GM21360 (cell line): ENCODE measurements at regions not wholly inside any gene's neighbourhood (a gene's known extent, or its start where the extent isn't known, plus 50 kb on each side); places are given as distances from the start of the nearest gene placed in this dataset.
"Not testable (repeated sequence)": the region's sequence is repeated elsewhere in the genome, so short reads cannot be mapped to it uniquely, and the experiment has no call there.

Source experiments
- ATAC-seq: cut with Tn5 transposase; IDR thresholded peaks from one replicate; pipeline ENCODE4 v1.9.1; 2021; ENCODE audit warnings: mild to moderate bottlenecking, moderate library complexity; ENCODE audit not compliant: unreplicated experiment

GRCh38 chr2:31813016-31813415, 197.8 kb downstream of the MEMO1 start:
- ATAC-seq: no peak

- peak; percentile 99 for ATAC-seq
These were observed 198.6 kb downstream of the MEMO1 start for GRCh38 chr2:31812051-31812798.

- no peak for ATAC-seq
These were observed 199.3 kb downstream of the MEMO1 start for GRCh38 chr2:31811482-31811881.

GRCh38 chr2:31810200-31810917, 200.4 kb downstream of the MEMO1 start:
- ATAC-seq: no peak

- ATAC-seq: no peak
These were observed 205.1 kb downstream of the MEMO1 start for GRCh38 chr2:31805688-31806087.

DNA sequence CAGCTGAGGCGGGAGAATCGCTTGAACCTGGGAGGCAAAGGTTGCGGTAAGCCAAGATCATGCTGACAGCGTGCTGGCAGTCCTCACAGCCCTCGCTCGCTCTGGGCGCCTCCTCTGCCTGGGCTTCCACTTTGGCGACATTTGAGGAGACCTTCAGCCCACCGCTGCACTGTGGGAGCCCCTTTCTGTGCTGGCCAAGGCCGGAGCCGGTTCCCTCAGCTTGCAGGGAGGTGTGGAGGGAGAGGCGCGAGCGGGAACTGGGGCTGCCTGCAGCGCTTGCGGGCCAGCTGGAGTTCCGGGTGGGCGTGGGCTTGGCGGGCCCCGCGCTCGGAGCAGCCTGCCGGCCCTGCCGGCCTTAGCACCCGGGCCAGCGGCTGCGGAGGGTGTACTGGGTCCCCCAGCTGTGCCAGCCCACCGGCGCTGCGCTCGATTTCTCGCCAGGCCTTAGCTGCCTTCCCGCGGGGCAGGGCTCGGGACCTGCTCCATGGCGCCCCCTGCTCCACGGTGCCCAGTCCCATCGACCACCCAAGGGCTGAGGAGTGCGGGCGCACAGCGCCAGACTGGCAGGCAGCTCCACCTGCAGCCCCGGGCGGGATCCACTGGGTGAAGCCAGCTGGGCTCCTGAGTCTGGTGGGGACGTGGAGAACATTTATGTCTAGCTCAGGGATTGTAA, 207.2 kb downstream of the MEMO1 start:
- not testable (repeated sequence) for ATAC-seq

GRCh38 chr2:31802711-31803110, 208.1 kb downstream of the MEMO1 start:
- ATAC-seq: no peak

- ATAC-seq: not testable (repeated sequence)
These were observed 211.5 kb downstream of the MEMO1 start for GRCh38 chr2:31799282-31799681.

- ATAC-seq: no peak
These were observed 207.5 kb upstream of the SRD5A2 start for GRCh38 chr2:31788273-31788672.

- no peak for ATAC-seq
These were observed 205.1 kb upstream of the SRD5A2 start for GRCh38 chr2:31785876-31786275.

DNA sequence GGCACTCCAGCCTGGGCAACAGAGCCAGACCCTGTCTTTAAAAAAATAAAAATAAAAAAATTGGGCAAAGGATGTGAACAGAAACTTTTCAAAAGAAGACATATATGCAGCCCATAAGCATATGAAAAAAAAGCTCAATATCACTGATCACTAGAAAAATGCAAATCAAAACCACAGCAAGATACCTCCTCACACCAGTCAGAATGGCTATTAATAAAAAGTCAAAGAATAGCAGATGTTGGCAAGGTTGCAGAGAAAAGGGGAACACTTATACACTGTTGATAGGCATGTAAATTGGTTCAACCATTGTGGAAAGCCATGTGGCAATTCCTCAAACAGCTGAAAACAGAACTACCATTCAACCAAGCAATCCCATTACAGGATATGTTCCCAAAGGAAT, 204.1 kb upstream of the SRD5A2 start:
- no peak for ATAC-seq

DNA sequence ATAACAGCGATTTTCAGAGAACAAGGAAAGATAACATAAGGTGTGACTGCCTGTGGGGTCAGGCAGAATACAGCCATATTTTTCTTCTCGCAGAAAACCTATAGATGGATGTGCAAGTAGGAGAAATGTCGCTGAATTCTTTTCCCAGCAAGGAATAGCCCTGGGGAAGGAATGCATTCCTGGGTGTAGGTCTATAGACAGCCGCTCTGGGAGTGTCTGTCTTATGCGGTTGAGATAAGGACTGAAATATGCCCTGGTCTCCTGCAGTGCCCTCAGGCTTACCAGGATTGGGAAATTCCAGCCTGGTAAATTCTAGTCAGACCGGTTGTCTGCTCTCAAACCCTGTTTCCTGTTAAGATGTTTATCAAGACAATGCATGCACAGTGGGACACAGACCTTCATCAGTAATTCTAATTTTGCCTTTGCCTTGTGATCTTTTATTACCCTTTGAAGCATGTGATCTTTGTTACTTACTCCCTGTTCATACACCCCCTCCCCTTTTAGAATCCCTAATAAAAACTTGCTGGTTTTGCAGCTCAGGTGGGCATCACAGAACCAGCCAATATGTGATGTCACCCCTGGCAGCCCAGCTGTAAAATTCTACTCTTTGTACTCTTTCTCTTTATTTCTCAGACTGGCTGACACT, 202.8 kb upstream of the SRD5A2 start:
- not testable (repeated sequence) for ATAC-seq

DNA sequence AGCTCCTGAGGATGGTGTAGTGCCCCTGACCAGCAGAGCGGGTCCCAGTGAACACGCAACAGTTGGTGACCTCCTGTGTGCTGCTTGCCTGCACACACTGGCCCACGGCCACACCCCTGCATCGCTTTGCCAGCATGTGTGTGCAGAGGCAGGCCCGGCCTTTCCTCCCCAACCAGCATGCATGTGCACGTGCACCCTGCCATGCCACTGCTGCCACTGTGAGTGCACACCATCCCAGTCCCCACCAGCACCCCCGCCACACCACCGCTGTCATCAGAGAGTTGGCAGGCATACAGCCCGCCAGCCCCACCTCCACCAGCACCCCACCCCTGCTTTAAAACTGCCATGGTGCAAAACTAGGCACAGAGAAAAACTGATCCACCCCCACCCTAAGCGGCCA, 197.4 kb upstream of the SRD5A2 start:
- ATAC-seq: no peak

DNA sequence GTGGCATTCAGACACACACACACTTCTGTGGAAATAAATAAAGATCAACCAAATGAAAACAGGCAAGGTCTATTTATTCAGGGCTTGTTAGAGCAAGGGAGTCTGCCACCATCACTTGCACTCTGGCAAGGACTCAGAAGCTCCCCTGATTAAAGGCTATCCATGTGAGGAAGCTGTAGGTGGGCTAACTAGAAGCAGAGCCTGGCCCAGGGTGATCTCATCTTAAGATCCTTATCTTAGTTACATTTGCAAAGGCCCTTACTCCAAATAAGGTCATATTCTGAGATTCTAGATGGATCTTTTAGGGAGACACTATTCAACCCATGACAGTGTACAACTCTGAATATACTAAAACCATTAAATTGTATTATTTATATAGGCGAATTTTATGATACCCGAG, 190.0 kb upstream of the SRD5A2 start:
- no peak for ATAC-seq

DNA sequence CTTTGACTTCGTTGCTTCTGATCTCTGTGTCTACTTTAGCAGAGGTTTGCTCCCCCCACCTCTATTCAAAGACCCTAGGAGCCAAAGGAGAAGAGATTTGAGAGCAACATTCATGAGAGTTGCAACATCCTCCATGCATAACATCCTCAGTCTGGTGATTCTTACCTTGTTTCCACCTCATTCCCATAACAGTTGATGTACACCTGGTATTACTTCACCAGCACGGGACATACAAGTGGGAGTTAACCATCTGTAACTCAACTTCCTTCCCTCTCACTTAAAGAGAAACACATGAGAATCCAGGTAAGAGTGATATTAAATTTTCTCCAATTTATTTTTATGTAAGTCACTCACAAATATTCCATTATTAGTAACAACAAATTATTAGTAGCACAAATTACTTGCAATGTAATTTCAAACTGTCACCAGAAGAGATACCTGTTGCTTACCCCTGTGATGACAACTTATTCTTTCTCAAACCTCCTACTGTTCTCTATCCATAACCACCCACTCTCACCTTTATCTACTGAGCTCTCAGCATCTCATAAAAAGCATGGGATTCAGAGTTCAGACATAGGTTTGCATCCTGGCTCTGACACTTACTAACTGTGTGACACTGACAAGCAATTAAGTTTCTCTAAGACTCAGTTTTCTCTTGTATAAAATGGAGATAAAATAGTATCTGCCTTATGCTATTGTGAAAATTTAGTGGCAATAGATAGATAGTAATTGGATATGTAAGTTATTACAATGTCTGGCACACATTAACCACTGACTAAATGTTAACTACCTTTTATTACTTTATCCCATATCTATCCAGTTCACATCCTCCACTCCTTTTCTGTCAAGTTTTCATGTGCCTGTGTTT, 184.6 kb upstream of the SRD5A2 start:
- ATAC-seq: no peak

DNA sequence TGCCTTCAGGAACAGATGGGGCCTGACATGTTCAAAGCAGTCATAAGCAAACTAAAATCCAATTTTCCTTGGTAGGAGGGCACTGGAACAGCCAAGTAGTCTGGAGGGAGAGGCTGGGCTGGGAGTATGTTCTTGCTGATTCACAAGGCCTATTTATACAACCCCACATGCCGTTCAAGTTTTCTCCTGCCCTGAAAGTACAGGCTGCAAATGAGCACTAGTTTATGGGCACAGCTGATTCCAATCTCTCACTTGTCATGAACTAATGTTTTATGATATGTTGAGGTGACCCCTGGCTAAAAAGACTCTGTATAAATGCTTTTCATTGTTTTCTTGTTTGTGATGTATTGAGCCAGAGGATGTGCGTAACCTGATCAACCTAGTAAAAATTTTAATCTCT, 183.4 kb upstream of the SRD5A2 start:
- ATAC-seq: no peak

GRCh38 chr2:31762085-31762484, 181.3 kb upstream of the SRD5A2 start:
- no peak for ATAC-seq

- not testable (repeated sequence) for ATAC-seq
These were observed 176.6 kb upstream of the SRD5A2 start for GRCh38 chr2:31757351-31757750.

- ATAC-seq: not testable (repeated sequence)
These were observed 168.0 kb upstream of the SRD5A2 start for GRCh38 chr2:31748746-31749145.

GRCh38 chr2:31748041-31748440, 167.3 kb upstream of the SRD5A2 start:
- ATAC-seq: no peak
